ENCODE measurements at regions not wholly inside any gene's neighbourhood (a gene's known extent, or its start where the extent isn't known, plus 50 kb on each side); places are given as distances from the start of the nearest gene placed in this dataset.

- WGBS: 89% methylated on average over 5 of the region's 5 CpGs
- Histone ChIP-seq H3K27me3 (no peaks in the 10 kb centered on the region), H3K9me3 (no peaks in the 10 kb centered on the region), H3K4me1 (no peaks in the 10 kb centered on the region), H3K27ac (replicated peaks in 1 of 4) (no peak overlapping the region), H3K36me3 (no peaks in the 10 kb centered on the region), H3K4me3 (no peak overlapping the region)
- no peak for TF ChIP-seq CTCF (IDR thresholded peaks at IDR 0.05)
- peak in 1 of 2 donors; percentile 6 for TF ChIP-seq POLR2AphosphoS5 (IDR thresholded peaks at IDR 0.05)
- TF ChIP-seq EP300 (IDR thresholded peaks at IDR 0.05): no peak
- TF ChIP-seq POLR2A (IDR thresholded peaks at IDR 0.05; ENCODE audit: low read depth): no peak
- intact Hi-C loops (cut with DNase I): no loop called here
- DNase-seq (ENCODE audit: extremely low spot score): no peak
Observed at GRCh38 chr2:7744827-7745226, 827.6 kb downstream of the RNF144A start.

GRCh38 chr2:7745369-7745768, 828.2 kb downstream of the RNF144A start:
- 94% methylated on average over 2 of the region's 2 CpGs for WGBS
- intact Hi-C loops (cut with DNase I): no loop called here

GRCh38 chr2:7748717-7749415, 831.7 kb downstream of the RNF144A start:
- TF ChIP-seq POLR2AphosphoS5 (IDR thresholded peaks at IDR 0.05) (no peak), CTCF (IDR thresholded peaks at IDR 0.05) (no peak), POLR2A (IDR thresholded peaks at IDR 0.05; ENCODE audit: low read depth) (no peak), EP300 (IDR thresholded peaks at IDR 0.05) (no peak)
- H3K27ac ChIP-seq (replicated peaks in 1 of 4): no peak overlapping the region
- peaks cover 0 to 10% (median 3%) of the 10 kb centered on the region in 4 donors for H3K4me1 ChIP-seq
- no peak overlapping the region for H3K4me3 ChIP-seq
- no peaks in the 10 kb centered on the region for H3K36me3 ChIP-seq
- intact Hi-C loops (cut with DNase I): no loop called here
- WGBS: 85% methylated on average over 12 of the region's 17 CpGs
- peaks cover 0 to 7% (median 4%) of the 10 kb centered on the region in 4 donors for H3K9me3 ChIP-seq
- H3K27me3 ChIP-seq: no peaks in the 10 kb centered on the region
- DNase-seq (ENCODE audit: extremely low spot score): no peak

More at GRCh38 chr2:7745369-7745768, 828.2 kb downstream of the RNF144A start:
- TF ChIP-seq POLR2A (IDR thresholded peaks at IDR 0.05; ENCODE audit: low read depth) (no peak), POLR2AphosphoS5 (IDR thresholded peaks at IDR 0.05) (no peak), EP300 (IDR thresholded peaks at IDR 0.05) (no peak)
- Histone ChIP-seq H3K27me3 (no peaks in the 10 kb centered on the region), H3K9me3 (no peaks in the 10 kb centered on the region), H3K4me1 (no peaks in the 10 kb centered on the region), H3K27ac (replicated peaks in 1 of 4) (no peak overlapping the region), H3K4me3 (no peak overlapping the region), H3K36me3 (no peaks in the 10 kb centered on the region)
- no peak for DNase-seq (ENCODE audit: extremely low spot score)

- Histone ChIP-seq H3K4me3 (no peak overlapping the region), H3K9me3 (peaks cover 0 to 15% (median 11%) of the 10 kb centered on the region in 4 donors), H3K27me3 (no peaks in the 10 kb centered on the region), H3K36me3 (no peaks in the 10 kb centered on the region), H3K27ac (replicated peaks in 1 of 4) (no peak overlapping the region), H3K4me1 (peaks cover 0 to 10% (median 3%) of the 10 kb centered on the region in 4 donors)
- TF ChIP-seq POLR2A (IDR thresholded peaks at IDR 0.05; ENCODE audit: low read depth): no peak
- no peak for DNase-seq (ENCODE audit: extremely low spot score)
- WGBS: 87% methylated on average over 4 of the region's 4 CpGs
- intact Hi-C loops (cut with DNase I): no loop called here
Observed at GRCh38 chr2:7749895-7750559, 832.8 kb downstream of the RNF144A start.

GRCh38 chr2:7752291-7752690, 835.1 kb downstream of the RNF144A start:
- peaks cover 0 to 15% (median 11%) of the 10 kb centered on the region in 4 donors for H3K9me3 ChIP-seq
- intact Hi-C loops (cut with DNase I): no loop called here
- TF ChIP-seq EP300 (IDR thresholded peaks at IDR 0.05): no peak
- peak in 1 of 2 donors; percentile 40 for TF ChIP-seq POLR2AphosphoS5 (IDR thresholded peaks at IDR 0.05)
- TF ChIP-seq POLR2A (IDR thresholded peaks at IDR 0.05; ENCODE audit: low read depth): no peak
- peaks cover 0 to 10% (median 3%) of the 10 kb centered on the region in 4 donors for H3K4me1 ChIP-seq
- WGBS: 45% methylated on average over 1 of the region's 1 CpG
- no peak overlapping the region for H3K27ac ChIP-seq (replicated peaks in 1 of 4)
- no peaks in the 10 kb centered on the region for H3K27me3 ChIP-seq
- no peak for DNase-seq (ENCODE audit: extremely low spot score)
- H3K36me3 ChIP-seq: no peaks in the 10 kb centered on the region
- H3K4me3 ChIP-seq: no peak overlapping the region

GRCh38 chr2:7753777-7754176, 836.6 kb downstream of the RNF144A start:
- Histone ChIP-seq H3K4me1 (peaks cover 0 to 10% (median 3%) of the 10 kb centered on the region in 4 donors), H3K27me3 (no peaks in the 10 kb centered on the region), H3K36me3 (no peaks in the 10 kb centered on the region), H3K4me3 (no peak overlapping the region), H3K27ac (replicated peaks in 1 of 4) (no peak overlapping the region), H3K9me3 (peaks cover 3 to 29% (median 19%) of the 10 kb centered on the region in 4 donors)
- no peak for DNase-seq (ENCODE audit: extremely low spot score)
- TF ChIP-seq POLR2A (IDR thresholded peaks at IDR 0.05; ENCODE audit: low read depth) (no peak), CTCF (IDR thresholded peaks at IDR 0.05) (no peak), EP300 (IDR thresholded peaks at IDR 0.05) (no peak), POLR2AphosphoS5 (IDR thresholded peaks at IDR 0.05) (no peak)
- intact Hi-C loops (cut with DNase I): no loop called here

Data from esophagus muscularis mucosa (tissue), 4 donors.